SK-N-SH (cell line): ENCODE measurements at regions not wholly inside any gene's neighbourhood (a gene's known extent, or its start where the extent isn't known, plus 50 kb on each side); places are given as distances from the start of the nearest gene placed in this dataset.
"Not testable (repeated sequence)": the region's sequence is repeated elsewhere in the genome, so short reads cannot be mapped to it uniquely, and the experiment has no call there.

ENCODE experiments used
- CTCF ChIP-seq: fragments of 200-600 bp; sonication (generic); IDR thresholded peaks from 2 replicates; pipeline ENCODE4 v1.6.1; 2017; ENCODE audit warnings: antibody characterized with exemption, mild to moderate bottlenecking, moderate library complexity
- TAF1 ChIP-seq: IDR thresholded peaks from 2 replicates; pipeline ENCODE4 v1.6.1; 2012; ENCODE audit warnings: low read depth, mild to moderate bottlenecking, low read length, moderate library complexity, borderline replicate concordance
- YY1 ChIP-seq: IDR thresholded peaks from 2 replicates; pipeline ENCODE4 v1.4.0; 2012; ENCODE audit warnings: low read depth, mild to moderate bottlenecking

- TF ChIP-seq TAF1, CTCF, YY1: not testable (repeated sequence)
Measured at GRCh38 chr4:160125576-160126287, 1022.9 kb downstream of the RAPGEF2 start.
